ENCODE measurements at regions not wholly inside any gene's neighbourhood (a gene's known extent, or its start where the extent isn't known, plus 50 kb on each side); places are given as distances from the start of the nearest gene placed in this dataset.

DNA sequence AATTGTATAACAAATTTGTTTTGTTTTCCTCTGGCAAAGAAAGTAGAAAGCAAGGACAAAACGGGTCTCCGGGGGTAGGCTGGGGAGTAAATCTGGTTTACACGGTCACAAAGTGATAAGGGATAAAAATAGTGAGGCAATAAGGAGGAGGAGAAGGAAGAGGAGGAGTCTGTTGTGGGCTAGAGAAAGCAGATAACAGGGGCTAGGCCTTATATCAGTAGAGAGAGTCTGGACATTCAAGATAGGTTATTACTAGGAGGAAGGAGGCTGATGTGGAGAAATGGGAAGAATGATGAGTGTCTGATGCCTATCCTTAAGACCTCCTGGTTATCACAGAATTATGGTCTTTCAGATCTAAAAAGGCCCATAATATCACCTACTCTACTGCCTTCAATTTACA lies 83.2 kb upstream of the SSTR1 start:
- no peaks in the 10 kb centered on the region for H3K9me3 Mint-ChIP-seq (ENCODE audit: low read depth)
- H3K27ac Mint-ChIP-seq (ENCODE audit: unreplicated experiment): no peak overlapping the region
- H3K4me1 Mint-ChIP-seq (ENCODE audit: low read depth): no peaks in the 10 kb centered on the region

DNA sequence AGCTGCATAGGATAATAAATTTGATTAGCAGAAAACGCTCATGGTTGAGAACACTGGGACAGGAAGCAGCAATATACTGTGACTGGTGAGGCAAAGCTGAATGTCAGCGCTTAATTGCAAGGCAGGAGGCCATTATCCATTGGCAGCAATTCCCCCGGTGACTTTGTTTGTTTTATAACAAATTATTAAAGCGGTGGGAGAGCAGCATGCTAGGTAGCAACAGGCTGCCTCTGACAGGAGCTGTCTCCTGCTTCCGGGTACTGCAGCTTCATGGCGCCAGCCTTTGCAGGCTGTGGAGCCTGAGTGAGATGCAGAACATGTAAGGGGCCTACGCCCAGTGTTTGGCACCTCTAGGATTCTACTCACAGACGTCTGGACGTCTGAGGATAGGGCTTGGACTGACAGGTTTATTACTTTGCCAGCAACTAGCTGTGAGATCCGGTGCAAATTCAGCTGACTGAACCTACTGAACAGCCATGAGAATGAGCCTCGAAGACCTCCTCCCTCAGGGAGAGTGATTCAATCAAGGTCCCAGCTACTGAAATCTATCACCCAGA lies 82.1 kb upstream of the SSTR1 start:
- no peaks in the 10 kb centered on the region for H3K4me1 Mint-ChIP-seq (ENCODE audit: low read depth)
- H3K4me3 Mint-ChIP-seq (ENCODE audit: unreplicated experiment): no peak overlapping the region
- H3K27ac Mint-ChIP-seq (ENCODE audit: unreplicated experiment): no peak overlapping the region

More for the DNA sequence above, 83.2 kb upstream of the SSTR1 start:
- no peak for DNase-seq (ENCODE audit: low spot score)
- Mint-ChIP-seq H3K27me3 (ENCODE audit: low read depth) (no peaks in the 10 kb centered on the region), H3K4me3 (ENCODE audit: unreplicated experiment) (no peak overlapping the region), H3K36me3 (ENCODE audit: low read depth) (no peaks in the 10 kb centered on the region)
- TF ChIP-seq CTCF (IDR thresholded peaks at IDR 0.05): no peak

DNA sequence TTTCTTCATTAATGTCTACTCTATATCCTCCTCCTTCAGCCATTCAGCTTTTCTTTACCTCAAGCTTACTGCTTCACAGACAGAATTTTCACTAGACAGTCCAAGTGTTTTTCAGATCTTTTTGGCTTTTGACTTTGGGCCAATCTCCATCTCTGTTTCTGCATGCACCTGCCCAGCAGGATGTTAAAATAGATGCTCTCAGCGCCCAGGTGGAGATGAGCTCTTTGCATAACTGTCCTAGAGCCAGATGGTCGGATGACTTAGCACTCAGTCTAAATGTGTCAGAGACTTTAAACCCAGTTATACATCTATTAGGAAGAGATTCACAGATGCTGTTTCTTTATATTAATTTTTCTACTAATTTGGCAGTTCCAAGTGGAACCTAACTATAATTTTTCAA lies 80.3 kb upstream of the SSTR1 start:
- peaks cover 5% of the 10 kb centered on the region for H3K9me3 Mint-ChIP-seq (ENCODE audit: low read depth)
- no peaks in the 10 kb centered on the region for H3K27me3 Mint-ChIP-seq (ENCODE audit: low read depth)
- no peak overlapping the region for H3K4me3 Mint-ChIP-seq (ENCODE audit: unreplicated experiment)
- no peaks in the 10 kb centered on the region for H3K4me1 Mint-ChIP-seq (ENCODE audit: low read depth)
- no peak for TF ChIP-seq CTCF (IDR thresholded peaks at IDR 0.05)
- no peak for DNase-seq (ENCODE audit: low spot score)
- H3K36me3 Mint-ChIP-seq (ENCODE audit: low read depth): no peaks in the 10 kb centered on the region
- no peak overlapping the region for H3K27ac Mint-ChIP-seq (ENCODE audit: unreplicated experiment)

More for the DNA sequence above, 82.1 kb upstream of the SSTR1 start:
- Mint-ChIP-seq H3K9me3 (ENCODE audit: low read depth) (no peaks in the 10 kb centered on the region), H3K27me3 (ENCODE audit: low read depth) (no peaks in the 10 kb centered on the region), H3K36me3 (ENCODE audit: low read depth) (no peaks in the 10 kb centered on the region)
- no peak for TF ChIP-seq CTCF (IDR thresholded peaks at IDR 0.05)
- DNase-seq (ENCODE audit: low spot score): no peak

- no peaks in the 10 kb centered on the region for H3K36me3 Mint-ChIP-seq (ENCODE audit: low read depth)
- H3K4me1 Mint-ChIP-seq (ENCODE audit: low read depth): no peaks in the 10 kb centered on the region
- TF ChIP-seq CTCF (IDR thresholded peaks at IDR 0.05): no peak
- no peak overlapping the region for H3K4me3 Mint-ChIP-seq (ENCODE audit: unreplicated experiment)
- H3K9me3 Mint-ChIP-seq (ENCODE audit: low read depth): peaks cover 5% of the 10 kb centered on the region
- H3K27ac Mint-ChIP-seq (ENCODE audit: unreplicated experiment): no peak overlapping the region
- no peak for DNase-seq (ENCODE audit: low spot score)
- H3K27me3 Mint-ChIP-seq (ENCODE audit: low read depth): no peaks in the 10 kb centered on the region
Measured at GRCh38 chr14:38127784-38128183, 79.9 kb upstream of the SSTR1 start.

DNA sequence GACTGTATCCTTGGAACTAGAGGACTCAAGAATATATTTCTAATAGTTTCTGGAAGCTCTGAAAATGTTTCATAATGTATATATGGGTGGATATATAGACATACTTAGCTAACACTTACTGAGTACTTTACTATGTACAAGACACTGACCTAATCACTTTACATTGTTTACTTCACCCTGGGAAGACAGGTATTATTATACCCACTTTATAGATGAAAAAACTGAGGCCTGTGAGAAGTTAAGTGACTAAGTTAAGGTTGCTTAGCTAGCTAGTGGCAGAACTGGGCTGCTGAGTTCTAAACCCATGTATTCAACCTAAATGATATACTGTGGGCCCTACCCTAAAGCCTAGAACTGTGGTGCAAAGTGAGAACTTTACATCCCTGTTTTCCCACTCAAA lies 79.1 kb upstream of the SSTR1 start:
- Mint-ChIP-seq H3K36me3 (ENCODE audit: low read depth) (no peaks in the 10 kb centered on the region), H3K4me3 (ENCODE audit: unreplicated experiment) (no peak overlapping the region), H3K27me3 (ENCODE audit: low read depth) (no peaks in the 10 kb centered on the region), H3K9me3 (ENCODE audit: low read depth) (peaks cover 5% of the 10 kb centered on the region), H3K4me1 (ENCODE audit: low read depth) (no peaks in the 10 kb centered on the region), H3K27ac (ENCODE audit: unreplicated experiment) (no peak overlapping the region)
- no peak for TF ChIP-seq CTCF (IDR thresholded peaks at IDR 0.05)
- no peak for DNase-seq (ENCODE audit: low spot score)
